MM.1S (cell line): ENCODE measurements at regions not wholly inside any gene's neighbourhood (a gene's known extent, or its start where the extent isn't known, plus 50 kb on each side); places are given as distances from the start of the nearest gene placed in this dataset.

Experiments used
- DNase-seq: peaks from one replicate; pipeline ENCODE4 v3.0.0-alpha.2; 2015
- H2AFZ ChIP-seq: fragments of 300-600 bp; sonication (generic); 2 replicates; pipeline ENCODE4 v1.6.0; 2016; ENCODE audit warnings: antibody characterized with exemption, low read length
- H3F3A ChIP-seq: fragments of 300-600 bp; sonication (generic); 2 replicates; pipeline ENCODE4 v1.6.1; 2016; ENCODE audit warnings: mild to moderate bottlenecking, antibody characterized with exemption, low read length, moderate library complexity, mixed read lengths; ENCODE audit not compliant: insufficient read depth
- H3K27ac ChIP-seq: fragments of 300-600 bp; sonication (generic); 2 replicates; pipeline ENCODE4 v1.5.1; 2016; ENCODE audit warnings: mild to moderate bottlenecking, low read length
- H3K27me3 ChIP-seq: fragments of 300-600 bp; sonication (generic); replicated peaks from 2 replicates; pipeline ENCODE4 v1.6.0; 2016; ENCODE audit warnings: low read length; ENCODE audit not compliant: insufficient read depth
- H3K36me3 ChIP-seq: fragments of 300-600 bp; sonication (generic); replicated peaks from 2 replicates; pipeline ENCODE4 v1.6.1; 2016; ENCODE audit warnings: mild to moderate bottlenecking, low read length, mixed read lengths; ENCODE audit not compliant: insufficient read depth
- H3K4me1 ChIP-seq: fragments of 300-600 bp; sonication (generic); 2 replicates; pipeline ENCODE4 v1.6.1; 2016; ENCODE audit warnings: low read length, mixed read lengths
- H3K4me2 ChIP-seq: fragments of 300-600 bp; sonication (generic); 2 replicates; pipeline ENCODE4 v1.6.0; 2016; ENCODE audit warnings: low read depth, low read length
- H3K4me3 ChIP-seq: fragments of 300-600 bp; sonication (generic); 2 replicates; pipeline ENCODE4 v1.5.1; 2016; ENCODE audit warnings: low read length, mixed read lengths
- H3K79me2 ChIP-seq: fragments of 300-600 bp; sonication (generic); 2 replicates; pipeline ENCODE4 v1.6.1; 2016; ENCODE audit warnings: mixed run types, low read length, mixed read lengths
- H3K9ac ChIP-seq: fragments of 300-600 bp; sonication (generic); 2 replicates; pipeline ENCODE4 v1.6.1; 2016; ENCODE audit warnings: low read length, mixed read lengths
- H3K9me2 ChIP-seq: fragments of 300-600 bp; sonication (generic); replicated peaks from 2 replicates; pipeline ENCODE4 v1.6.1; 2016; ENCODE audit warnings: mild to moderate bottlenecking, low read length, mixed read lengths; ENCODE audit not compliant: insufficient read depth
- H3K9me3 ChIP-seq: fragments of 300-600 bp; sonication (generic); replicated peaks from 2 replicates; pipeline ENCODE4 v1.6.1; 2016; ENCODE audit warnings: mild to moderate bottlenecking, low read length, mixed read lengths; ENCODE audit not compliant: insufficient read depth
- H4K20me1 ChIP-seq: fragments of 300-600 bp; sonication (generic); 2 replicates; pipeline ENCODE4 v1.6.1; 2016; ENCODE audit warnings: mild to moderate bottlenecking, low read length, moderate library complexity, mixed read lengths; ENCODE audit not compliant: insufficient read depth
- CTCF ChIP-seq: fragments of 300-600 bp; sonication (generic); IDR thresholded peaks from 2 replicates; pipeline ENCODE4 v1.5.1; 2016; ENCODE audit warnings: antibody characterized with exemption, low read length, mixed read lengths
- EZH2 ChIP-seq: fragments of 300-600 bp; sonication (generic); optimal IDR thresholded peaks from 2 replicates; pipeline ENCODE3; 2017; ENCODE audit warnings: low read depth, mild to moderate bottlenecking, antibody characterized with exemption, low read length, mixed read lengths
- EZH2phosphoT487 ChIP-seq: fragments of 300-600 bp; sonication (generic); IDR thresholded peaks from 2 replicates; pipeline ENCODE4 v1.6.1; 2018; ENCODE audit warnings: antibody characterized with exemption, low read length

- peaks cover 3% of the 10 kb centered on the region; the same call in 1 of the 2 replicates for H3K4me1 ChIP-seq
- H3K9ac ChIP-seq, result no peak overlapping the region
- no peaks in the 10 kb centered on the region for H3K9me3 ChIP-seq
- H4K20me1 ChIP-seq, result no peaks in the 10 kb centered on the region
- H2AFZ ChIP-seq, result no peak overlapping the region
- no peaks in the 10 kb centered on the region for H3K9me2 ChIP-seq
- no peak for DNase-seq
- no peaks in the 10 kb centered on the region for H3F3A ChIP-seq
- H3K27ac ChIP-seq, result no peak overlapping the region
- no peak overlapping the region for H3K4me2 ChIP-seq
- no peaks in the 10 kb centered on the region for H3K36me3 ChIP-seq
- no peaks in the 10 kb centered on the region for H3K27me3 ChIP-seq
- H3K4me3 ChIP-seq, result no peak overlapping the region
- H3K79me2 ChIP-seq, result no peaks in the 10 kb centered on the region
- TF ChIP-seq EZH2 (no peak), EZH2phosphoT487 (no peak), CTCF (no peak)
Observed at GRCh38 chr5:120098426-120098825, 365.7 kb upstream of the PRR16 start.

- Histone ChIP-seq H3K9ac (no peak overlapping the region), H3K4me1 (peaks cover 3% of the 10 kb centered on the region; the same call in 1 of the 2 replicates), H3K9me2 (no peaks in the 10 kb centered on the region), H3K79me2 (no peaks in the 10 kb centered on the region), H3K27me3 (no peaks in the 10 kb centered on the region), H3K4me3 (no peak overlapping the region), H3K27ac (no peak overlapping the region), H3K4me2 (no peak overlapping the region), H3K9me3 (no peaks in the 10 kb centered on the region), H4K20me1 (no peaks in the 10 kb centered on the region), H3K36me3 (no peaks in the 10 kb centered on the region), H3F3A (no peaks in the 10 kb centered on the region), H2AFZ (no peak overlapping the region)
- DNase-seq, result no peak
- TF ChIP-seq EZH2phosphoT487 (no peak), EZH2 (no peak), CTCF (no peak)
Observed at GRCh38 chr5:120098902-120099535, 365.1 kb upstream of the PRR16 start.

GRCh38 chr5:120101771-120102170 is 362.3 kb upstream of the PRR16 start:
- Histone ChIP-seq H3K9me3 (no peaks in the 10 kb centered on the region), H3F3A (no peaks in the 10 kb centered on the region), H2AFZ (no peak overlapping the region), H3K9me2 (no peaks in the 10 kb centered on the region), H3K4me1 (no peaks in the 10 kb centered on the region), H3K9ac (no peak overlapping the region), H4K20me1 (no peaks in the 10 kb centered on the region), H3K27me3 (no peaks in the 10 kb centered on the region), H3K79me2 (no peaks in the 10 kb centered on the region), H3K4me3 (no peak overlapping the region), H3K4me2 (no peak overlapping the region), H3K27ac (no peak overlapping the region), H3K36me3 (no peaks in the 10 kb centered on the region)
- DNase-seq, result no peak
- TF ChIP-seq EZH2phosphoT487, result no peak
- TF ChIP-seq EZH2, result no peak
- no peak for TF ChIP-seq CTCF
